ENCODE measurements at regions not wholly inside any gene's neighbourhood (a gene's known extent, or its start where the extent isn't known, plus 50 kb on each side); places are given as distances from the start of the nearest gene placed in this dataset.

- TF ChIP-seq CHCHD3 (CRISPR knock-in tag; IDR thresholded peaks at IDR 0.05) (no peak), HDAC6 (IDR thresholded peaks at IDR 0.05; ENCODE audit: low read depth, low read length) (no peak), TCF3 (CRISPR knock-in tag; IDR thresholded peaks at IDR 0.05) (no peak), SREBF2 (CRISPR knock-in tag; IDR thresholded peaks at IDR 0.05) (no peak), SLC30A9 (CRISPR knock-in tag; IDR thresholded peaks at IDR 0.05) (no peak), ZFP91 (CRISPR knock-in tag; IDR thresholded peaks at IDR 0.05) (no peak), NR3C1 (CRISPR knock-in tag; IDR thresholded peaks at IDR 0.05) (no peak), NFRKB (IDR thresholded peaks at IDR 0.05; ENCODE audit: low read depth) (no peak), RNF2 (IDR thresholded peaks at IDR 0.05) (no peak), CTBP1 (IDR thresholded peaks at IDR 0.05; ENCODE audit: borderline replicate concordance) (no peak), LEF1 (IDR thresholded peaks at IDR 0.05) (no peak), BRD4 (IDR thresholded peaks at IDR 0.05) (no peak), POLR3G (IDR thresholded peaks at IDR 0.05; ENCODE audit: extremely low read depth, insufficient read length, insufficient replicate concordance) (no peak), ZNF175 (CRISPR knock-in tag; IDR thresholded peaks at IDR 0.05; ENCODE audit: low read depth) (no peak), CHD4 (IDR thresholded peaks at IDR 0.05; ENCODE audit: insufficient read depth, insufficient replicate concordance, low read depth, low read length, poor library complexity, severe bottlenecking) (no peak), ZNF449 (CRISPR knock-in tag; IDR thresholded peaks at IDR 0.05) (no peak), TSC22D4 (tag; IDR thresholded peaks at IDR 0.05) (no peak), SMAD3 (CRISPR knock-in tag; conservative IDR thresholded peaks at IDR 0.05) (no peak), ZNF57 (CRISPR knock-in tag; IDR thresholded peaks at IDR 0.05) (no peak)
- ATAC-seq (no peak), DNase-seq (ENCODE audit: extremely low read depth in 1 of 4, low spot score in 3 of 4) (no peak), FAIRE-seq (no peak)
- H3K79me2 ChIP-seq (ENCODE audit: control insufficient read depth, insufficient read depth, low read length): no peaks in the 10 kb centered on the region
- intact Hi-C loops (cut with micrococcal nuclease) (no loop called here), in situ Hi-C loops (cut with MboI) (no loop called here)
- no peak overlapping the region for H3K4me3 ChIP-seq
- peaks cover 0 to 28% of the 10 kb centered on the region in 2 experiments; a peak in 3 of 5 replicates for H3K27me3 ChIP-seq (ENCODE audit: control insufficient read depth in 2 of 2, insufficient read depth in 2 of 2, low read length in 2 of 2)
- no peak overlapping the region for H3K27ac ChIP-seq (ENCODE audit: extremely low read depth, low read depth, low read length)
- H3K36me3 ChIP-seq (ENCODE audit: control insufficient read depth, insufficient read depth, low read length): no peaks in the 10 kb centered on the region
- no peaks in the 10 kb centered on the region for H4K20me1 ChIP-seq (replicated peaks; ENCODE audit: control insufficient read depth, insufficient read depth, low read length)
- ChIA-PET CTCF (ENCODE audit: low intra/inter-chr PET ratio) (no interaction called here), POLR2A (interaction anchor here (0.6 kb wide), 1 partner anchor 8 kb away, joined by 5 read pairs; no protein-coding TSS in a partner anchor)
- H3K9me3 ChIP-seq (replicated peaks; ENCODE audit: control insufficient read depth, insufficient read depth, low read depth, low read length): no peaks in the 10 kb centered on the region
- no TSS peak for BruUV-seq (replicated peaks)
- H3K9ac ChIP-seq (ENCODE audit: insufficient read depth in 1 of 2, low read depth in 2 of 2, low read length in 2 of 2): no peak overlapping the region
- no peaks in the 10 kb centered on the region for H3K9me1 ChIP-seq (ENCODE audit: control insufficient read depth, insufficient read depth, low read length)
- no peak overlapping the region for H2AFZ ChIP-seq (ENCODE audit: low read depth, low read length)
- no peak overlapping the region for H3K4me2 ChIP-seq (ENCODE audit: insufficient read depth, low read length)
- H3K4me1 ChIP-seq (replicated peaks in 1 of 2; ENCODE audit: control insufficient read depth in 2 of 2, insufficient read depth in 2 of 2, low read length in 2 of 2): no peaks in the 10 kb centered on the region
- WGBS (ENCODE audit: insufficient coverage, low coverage, missing lambda C conversion rate): 0% methylated on average over 6 of the region's 6 CpGs
Measured at GRCh38 chr11:134564472-134565200, 152.6 kb upstream of the B3GAT1 start.
